HepG2 (cell line): ENCODE measurements at regions not wholly inside any gene's neighbourhood (a gene's known extent, or its start where the extent isn't known, plus 50 kb on each side); places are given as distances from the start of the nearest gene placed in this dataset.

Experiments used
- AKNA ChIP-seq: sonication (generic); formaldehyde crosslinking; IDR thresholded peaks from 2 replicates; pipeline ENCODE4 v1.4.0; 2020; ENCODE audit warnings: missing genetic modification reagents, borderline replicate concordance
- ARID5B ChIP-seq: IDR thresholded peaks from 2 replicates; pipeline ENCODE4 v1.4.0; 2020; ENCODE audit warnings: mild to moderate bottlenecking, missing genetic modification reagents
- ATF1 ChIP-seq: IDR thresholded peaks from 2 replicates; pipeline ENCODE4 v1.6.1; 2016; ENCODE audit warnings: mild to moderate bottlenecking, control low read depth
- BCL6 ChIP-seq: IDR thresholded peaks from 2 replicates; pipeline ENCODE4 v1.6.1; 2016; ENCODE audit warnings: missing genetic modification reagents, missing compliant biosample characterization
- CEBPB ChIP-seq: IDR thresholded peaks from 2 replicates; pipeline ENCODE4 v1.6.1; 2011; ENCODE audit warnings: low read depth, low read length, improper control_type of control experiment, borderline replicate concordance
- CENPX ChIP-seq: sonication (generic); formaldehyde crosslinking; IDR thresholded peaks from 2 replicates; pipeline ENCODE4 v1.9.0; 2021; ENCODE audit warnings: mild to moderate bottlenecking, missing genetic modification reagents, moderate library complexity
- CREB1 ChIP-seq, 2 experiments: fragments of 450-650 bp in 1 of 2; IDR thresholded peaks; 2 replicates each; pipeline ENCODE4 v1.6.1; 2016 to 2017; ENCODE audit warnings: control low read depth in 1 of 2, mild to moderate bottlenecking in 1 of 2, missing compliant biosample characterization in 1 of 2, missing genetic modification characterization in 1 of 2
- EP300 ChIP-seq, 3 experiments: sonication (generic) in 1 of 3; formaldehyde crosslinking in 1 of 3; IDR thresholded peaks; 2 replicates each; pipeline versions ENCODE4 v1.5.1 to v1.6.1; 2011 to 2020; ENCODE audit warnings: low read depth in 2 of 3, low read length in 2 of 3, borderline replicate concordance in 1 of 3, improper control_type of control experiment in 1 of 3, mild to moderate bottlenecking in 1 of 3, missing genetic modification reagents in 1 of 3, moderate library complexity in 1 of 3
- MLXIP ChIP-seq: sonication (generic); formaldehyde crosslinking; IDR thresholded peaks from 2 replicates; pipeline ENCODE4 v1.9.0; 2021; ENCODE audit warnings: missing genetic modification reagents, borderline replicate concordance
- NFE2L1 ChIP-seq: sonication (generic); formaldehyde crosslinking; IDR thresholded peaks from 2 replicates; pipeline ENCODE4 v1.4.0; 2020; ENCODE audit warnings: missing genetic modification reagents, mild to moderate bottlenecking, borderline replicate concordance
- RARA ChIP-seq: IDR thresholded peaks from 2 replicates; pipeline ENCODE4 v1.6.1; 2016; ENCODE audit warnings: missing genetic modification reagents, missing compliant biosample characterization
- SMARCC2 ChIP-seq: fragments of 450-650 bp; IDR thresholded peaks from 2 replicates; pipeline ENCODE4 v1.6.1; 2017; ENCODE audit warnings: antibody characterized with exemption, mild to moderate bottlenecking
- TSC22D2 ChIP-seq: sonication (generic); formaldehyde crosslinking; IDR thresholded peaks from 2 replicates; pipeline ENCODE4 v1.5.1; 2020; ENCODE audit warnings: missing genetic modification reagents, mild to moderate bottlenecking, borderline replicate concordance
- ZNF275 ChIP-seq: sonication (generic); formaldehyde crosslinking; IDR thresholded peaks from 2 replicates; pipeline ENCODE4 v1.8.0; 2022; ENCODE audit warnings: missing genetic modification reagents, mild to moderate bottlenecking, inconsistent platforms, borderline replicate concordance
- ZNF589 ChIP-seq: sonication (generic); formaldehyde crosslinking; conservative IDR thresholded peaks from 2 replicates; pipeline ENCODE4 v1.8.0; 2022; ENCODE audit warnings: mild to moderate bottlenecking, moderate library complexity, missing genetic modification reagents

DNA sequence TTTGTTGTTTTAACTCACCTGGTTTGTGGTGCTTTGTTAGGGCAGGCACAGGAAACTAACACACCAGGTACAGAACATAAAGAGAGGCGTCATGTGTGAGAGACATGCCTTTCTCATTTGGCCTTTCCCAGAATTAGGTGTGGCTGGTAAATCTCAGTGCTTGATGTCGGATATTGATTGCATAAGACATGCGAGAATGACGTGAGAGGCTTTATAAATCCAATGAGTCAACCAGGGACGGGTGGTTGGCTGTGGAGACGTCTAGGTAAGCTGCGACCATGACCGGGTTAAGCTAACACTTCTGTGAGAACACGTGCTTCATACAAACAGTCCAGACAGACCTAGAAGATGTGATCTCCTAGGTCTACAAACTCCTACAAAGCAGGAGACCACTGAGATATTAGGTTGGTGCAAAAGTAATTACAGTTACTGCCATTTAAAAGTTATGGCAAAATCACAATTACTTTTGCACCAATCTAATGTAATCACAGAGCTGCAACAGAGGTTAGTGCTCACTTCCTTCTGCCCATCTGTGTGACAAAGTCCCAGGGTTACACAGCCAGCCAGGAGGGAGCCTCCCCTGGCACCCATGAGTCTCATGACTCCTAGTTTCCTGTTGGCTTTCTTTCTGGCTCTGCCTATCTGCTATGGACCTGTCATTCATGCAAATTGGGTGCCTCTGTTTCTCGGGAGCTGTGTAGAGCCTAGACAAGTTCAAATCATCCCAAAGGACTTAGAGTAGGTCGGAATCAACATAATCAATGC, 98.9 kb upstream of the ATP8B1 start (continued):
- TF ChIP-seq ZNF275 (CRISPR knock-in tag) (no peak), ZNF589 (CRISPR knock-in tag) (no peak), BCL6 (peak; percentile 45), MLXIP (CRISPR knock-in tag) (no peak), CENPX (no peak), AKNA (CRISPR knock-in tag) (no peak), SMARCC2 (no peak), ARID5B (CRISPR knock-in tag) (peak; percentile 39; the same call in 1 of the 2 replicates), NFE2L1 (CRISPR knock-in tag) (no peak), TSC22D2 (CRISPR knock-in tag) (no peak), EP300 (IDR thresholded peaks at IDR 0.05; ENCODE audit: low read depth in 2 of 2, low read length in 2 of 2) (no peak), EP300 (CRISPR knock-in tag; IDR thresholded peaks at IDR 0.05; ENCODE audit: borderline replicate concordance) (no peak), ATF1 (no peak), CREB1 (IDR thresholded peaks at IDR 0.05) (peak; percentile 30; the same call in 1 of the 2 replicates), CREB1 (CRISPR knock-in tag; IDR thresholded peaks at IDR 0.05) (no peak), RARA (CRISPR knock-in tag) (peak; percentile 95), CEBPB (peak; percentile 69; the same call in 1 of the 2 replicates)
